Prostate gland (tissue), 2 donors: ENCODE measurements at regions not wholly inside any gene's neighbourhood (a gene's known extent, or its start where the extent isn't known, plus 50 kb on each side); places are given as distances from the start of the nearest gene placed in this dataset.

ENCODE experiments used
- POLR2AphosphoS5 ChIP-seq: sonication (generic); formaldehyde crosslinking; IDR thresholded peaks from one replicate; pipeline ENCODE4 v1.6.1; 2017; ENCODE audit warnings: antibody characterized with exemption
- TF ChIP-seq, protein P1 (sequence below), 4 experiments: fragments of 200-600 bp in 2 of 4; fragments of 450-650 bp in 2 of 4; sonication (generic) in 2 of 4; IDR thresholded peaks; 1 replicate in 3 of 4; 2 replicates in 1 of 4; pipeline ENCODE4 v1.5.1; 2016 to 2019; ENCODE audit warnings: antibody characterized with exemption in 4 of 4, mild to moderate bottlenecking in 2 of 4, moderate library complexity in 2 of 4

DNA sequence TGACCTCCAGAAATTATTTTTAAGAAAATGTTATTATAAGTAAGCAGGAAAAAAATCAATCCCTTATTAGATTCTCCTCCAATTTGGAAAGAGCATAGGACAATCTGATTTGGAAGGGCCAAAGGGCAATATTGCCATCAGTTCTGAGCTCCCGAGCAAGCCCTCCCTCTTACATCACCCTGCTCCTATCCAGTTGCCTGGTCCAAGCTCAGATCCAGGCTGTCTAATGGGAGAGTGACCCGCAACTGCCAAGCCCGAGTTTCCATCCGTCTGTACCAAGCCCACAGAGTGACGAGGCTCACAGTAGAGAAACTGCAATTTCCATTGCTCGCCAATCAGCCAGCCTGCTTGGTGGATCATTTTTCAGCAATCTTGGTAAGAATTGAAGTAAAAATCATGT lies 187.7 kb downstream of the MEX3B start:
- no peak for TF ChIP-seq POLR2AphosphoS5
- TF ChIP-seq, protein P1, sequence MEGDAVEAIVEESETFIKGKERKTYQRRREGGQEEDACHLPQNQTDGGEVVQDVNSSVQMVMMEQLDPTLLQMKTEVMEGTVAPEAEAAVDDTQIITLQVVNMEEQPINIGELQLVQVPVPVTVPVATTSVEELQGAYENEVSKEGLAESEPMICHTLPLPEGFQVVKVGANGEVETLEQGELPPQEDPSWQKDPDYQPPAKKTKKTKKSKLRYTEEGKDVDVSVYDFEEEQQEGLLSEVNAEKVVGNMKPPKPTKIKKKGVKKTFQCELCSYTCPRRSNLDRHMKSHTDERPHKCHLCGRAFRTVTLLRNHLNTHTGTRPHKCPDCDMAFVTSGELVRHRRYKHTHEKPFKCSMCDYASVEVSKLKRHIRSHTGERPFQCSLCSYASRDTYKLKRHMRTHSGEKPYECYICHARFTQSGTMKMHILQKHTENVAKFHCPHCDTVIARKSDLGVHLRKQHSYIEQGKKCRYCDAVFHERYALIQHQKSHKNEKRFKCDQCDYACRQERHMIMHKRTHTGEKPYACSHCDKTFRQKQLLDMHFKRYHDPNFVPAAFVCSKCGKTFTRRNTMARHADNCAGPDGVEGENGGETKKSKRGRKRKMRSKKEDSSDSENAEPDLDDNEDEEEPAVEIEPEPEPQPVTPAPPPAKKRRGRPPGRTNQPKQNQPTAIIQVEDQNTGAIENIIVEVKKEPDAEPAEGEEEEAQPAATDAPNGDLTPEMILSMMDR (IDR thresholded peaks at IDR 0.05): no peak
